Activated CD4-positive, alpha-beta memory T cell treated with anti-CD3 and anti-CD28 coated beads, Interleukin-2, amount 10 ng/mL, durations not matched to agents 7 days and 5 days (primary cell): ENCODE measurements at regions not wholly inside any gene's neighbourhood (a gene's known extent, or its start where the extent isn't known, plus 50 kb on each side); places are given as distances from the start of the nearest gene placed in this dataset.

Experiments
- CTCF ChIA-PET: fragments of 350-600 bp; sonication (Branson Sonifier 250); formaldehyde crosslinking; loops from one replicate; lab custom pipeline; 2021; ENCODE audit warnings: antibody characterized with exemption, inconsistent platforms; lab: Charles Lee
- POLR2A ChIA-PET: fragments of 350-600 bp; sonication (Branson Sonifier 250); formaldehyde crosslinking; loops from one replicate; lab custom pipeline; 2021; ENCODE audit warnings: antibody characterized with exemption; lab: Charles Lee
- DNase-seq: peaks from one replicate; pipeline ENCODE4 v3.0.0-alpha.2; 2020
- H3K27ac Mint-ChIP-seq: one replicate; pipeline ENCODE4 v1.8.0; 2021; ENCODE audit warnings: mild to moderate bottlenecking, mixed read lengths
- H3K27me3 Mint-ChIP-seq: one replicate; pipeline ENCODE4 v1.8.0; 2021; ENCODE audit warnings: mixed read lengths
- H3K36me3 Mint-ChIP-seq: one replicate; pipeline ENCODE4 v1.8.0; 2021; ENCODE audit warnings: low read depth, mixed read lengths
- H3K4me1 Mint-ChIP-seq: one replicate; pipeline ENCODE4 v1.8.0; 2021; ENCODE audit warnings: mixed read lengths
- H3K4me3 Mint-ChIP-seq: one replicate; pipeline ENCODE4 v1.8.0; 2021; ENCODE audit warnings: mild to moderate bottlenecking, mixed read lengths
- H3K9me3 Mint-ChIP-seq: one replicate; pipeline ENCODE4 v1.8.0; 2021; ENCODE audit warnings: mixed read lengths

- Mint-ChIP-seq H3K9me3 (no peaks in the 10 kb centered on the region), H3K36me3 (no peaks in the 10 kb centered on the region), H3K4me1 (peaks cover 5% of the 10 kb centered on the region), H3K27ac (no peak overlapping the region), H3K27me3 (no peaks in the 10 kb centered on the region), H3K4me3 (no peak overlapping the region)
- ChIA-PET CTCF (interaction anchor here (0.5 to 1.8 kb wide), 3 partner anchors 9 to 175 kb away, joined by 3 to 21 read pairs (median 3); no protein-coding TSS in a partner anchor), POLR2A (no interaction called here)
- no peak for DNase-seq
These were observed 50.8 kb upstream of the INCENP start for GRCh38 chr11:62073061-62073460.

- H3K27ac Mint-ChIP-seq, result no peak overlapping the region
- no peaks in the 10 kb centered on the region for H3K27me3 Mint-ChIP-seq
- H3K4me3 Mint-ChIP-seq, result no peak overlapping the region
- CTCF ChIA-PET, result interaction anchor here (1.0 kb wide), 1 partner anchor 11 kb away, joined by 5 read pairs; no protein-coding TSS in a partner anchor
- no peaks in the 10 kb centered on the region for H3K36me3 Mint-ChIP-seq
- POLR2A ChIA-PET, result no interaction called here
- H3K9me3 Mint-ChIP-seq, result no peaks in the 10 kb centered on the region
- DNase-seq, result no peak
- H3K4me1 Mint-ChIP-seq, result peaks cover 5% of the 10 kb centered on the region
These were observed 52.4 kb upstream of the INCENP start for GRCh38 chr11:62071408-62071807.

- CTCF ChIA-PET, result no interaction called here
These were observed 53.6 kb upstream of the INCENP start for GRCh38 chr11:62069986-62070919.

GRCh38 chr11:62069374-62069773, 54.4 kb upstream of the INCENP start:
- Mint-ChIP-seq H3K36me3 (no peaks in the 10 kb centered on the region), H3K4me3 (no peak overlapping the region), H3K9me3 (no peaks in the 10 kb centered on the region), H3K27me3 (peaks cover 2% of the 10 kb centered on the region), H3K4me1 (peaks cover 5% of the 10 kb centered on the region), H3K27ac (no peak overlapping the region)
- ChIA-PET POLR2A (no interaction called here), CTCF (interaction anchor here (1.0 kb wide), 1 partner anchor 13 kb away, joined by 4 read pairs; no protein-coding TSS in a partner anchor)
- DNase-seq, result no peak

More at GRCh38 chr11:62069986-62070919, 53.6 kb upstream of the INCENP start:
- no peak for DNase-seq
- POLR2A ChIA-PET, result no interaction called here
- Mint-ChIP-seq H3K27ac (no peak overlapping the region), H3K27me3 (peaks cover 2% of the 10 kb centered on the region), H3K4me1 (peaks cover 5% of the 10 kb centered on the region), H3K4me3 (no peak overlapping the region), H3K36me3 (no peaks in the 10 kb centered on the region), H3K9me3 (no peaks in the 10 kb centered on the region)

- ChIA-PET CTCF (interaction anchor here (1.0 kb wide), 1 partner anchor 14 kb away, joined by 4 read pairs; no protein-coding TSS in a partner anchor), POLR2A (no interaction called here)
- no peak for DNase-seq
- Mint-ChIP-seq H3K27ac (no peak overlapping the region), H3K9me3 (no peaks in the 10 kb centered on the region), H3K27me3 (peaks cover 2% of the 10 kb centered on the region), H3K36me3 (no peaks in the 10 kb centered on the region), H3K4me3 (no peak overlapping the region), H3K4me1 (peaks cover 5% of the 10 kb centered on the region)
These were observed 55.1 kb upstream of the INCENP start for GRCh38 chr11:62068730-62069129.

GRCh38 chr11:62067741-62068140, 56.1 kb upstream of the INCENP start:
- Mint-ChIP-seq H3K4me1 (peaks cover 5% of the 10 kb centered on the region), H3K27ac (no peak overlapping the region), H3K36me3 (no peaks in the 10 kb centered on the region), H3K27me3 (peaks cover 2% of the 10 kb centered on the region), H3K4me3 (no peak overlapping the region), H3K9me3 (no peaks in the 10 kb centered on the region)
- CTCF ChIA-PET, result no interaction called here
- DNase-seq, result no peak
- POLR2A ChIA-PET, result no interaction called here

- Mint-ChIP-seq H3K27ac (no peak overlapping the region), H3K9me3 (no peaks in the 10 kb centered on the region), H3K36me3 (no peaks in the 10 kb centered on the region), H3K4me3 (no peak overlapping the region), H3K4me1 (peaks cover 3% of the 10 kb centered on the region), H3K27me3 (peaks cover 2% of the 10 kb centered on the region)
- CTCF ChIA-PET, result interaction anchor here (1.0 to 4.1 kb wide), 4 partner anchors 10 to 166 kb away, joined by 3 to 21 read pairs (median 4); no protein-coding TSS in a partner anchor
- POLR2A ChIA-PET, result no interaction called here
- no peak for DNase-seq
These were observed 59.6 kb upstream of the INCENP start for GRCh38 chr11:62064221-62064620.

- H3K9me3 Mint-ChIP-seq, result no peaks in the 10 kb centered on the region
- DNase-seq, result no peak
- no peaks in the 10 kb centered on the region for H3K4me1 Mint-ChIP-seq
- no peak overlapping the region for H3K27ac Mint-ChIP-seq
- ChIA-PET CTCF (interaction anchor here (2.5 kb wide), 1 partner anchor 20 kb away, joined by 9 read pairs; no protein-coding TSS in a partner anchor), POLR2A (interaction anchor here (0.6 kb wide), 1 partner anchor 69 kb away, joined by 4 read pairs; no protein-coding TSS in a partner anchor)
- no peak overlapping the region for H3K4me3 Mint-ChIP-seq
- H3K36me3 Mint-ChIP-seq, result no peaks in the 10 kb centered on the region
- peaks cover 2% of the 10 kb centered on the region for H3K27me3 Mint-ChIP-seq
These were observed 61.5 kb upstream of the INCENP start for GRCh38 chr11:62062223-62062861.

- no peaks in the 10 kb centered on the region for H3K9me3 Mint-ChIP-seq
- no peaks in the 10 kb centered on the region for H3K36me3 Mint-ChIP-seq
- no peak for DNase-seq
- ChIA-PET POLR2A (interaction anchor here (0.6 kb wide), 1 partner anchor 69 kb away, joined by 4 read pairs; no protein-coding TSS in a partner anchor), CTCF (interaction anchor here (2.5 kb wide), 1 partner anchor 20 kb away, joined by 9 read pairs; no protein-coding TSS in a partner anchor)
- H3K4me1 Mint-ChIP-seq, result no peaks in the 10 kb centered on the region
- H3K4me3 Mint-ChIP-seq, result no peak overlapping the region
- H3K27me3 Mint-ChIP-seq, result peaks cover 2% of the 10 kb centered on the region
- no peak overlapping the region for H3K27ac Mint-ChIP-seq
These were observed 62.2 kb upstream of the INCENP start for GRCh38 chr11:62061356-62062222.

GRCh38 chr11:62057069-62057468, 66.7 kb upstream of the INCENP start:
- no peaks in the 10 kb centered on the region for H3K4me1 Mint-ChIP-seq
- no peaks in the 10 kb centered on the region for H3K9me3 Mint-ChIP-seq
- H3K27me3 Mint-ChIP-seq, result peaks cover 13% of the 10 kb centered on the region
- H3K36me3 Mint-ChIP-seq, result no peaks in the 10 kb centered on the region
- ChIA-PET POLR2A (no interaction called here), CTCF (no interaction called here)
- H3K27ac Mint-ChIP-seq, result no peak overlapping the region
- no peak for DNase-seq
- no peak overlapping the region for H3K4me3 Mint-ChIP-seq

- no peaks in the 10 kb centered on the region for H3K36me3 Mint-ChIP-seq
- H3K4me3 Mint-ChIP-seq, result no peak overlapping the region
- H3K27me3 Mint-ChIP-seq, result peaks cover 14% of the 10 kb centered on the region
- no peaks in the 10 kb centered on the region for H3K4me1 Mint-ChIP-seq
- ChIA-PET POLR2A (no interaction called here), CTCF (no interaction called here)
- no peak for DNase-seq
- H3K9me3 Mint-ChIP-seq, result no peaks in the 10 kb centered on the region
- no peak overlapping the region for H3K27ac Mint-ChIP-seq
These were observed 67.8 kb upstream of the INCENP start for GRCh38 chr11:62055970-62056369.

GRCh38 chr11:62054484-62055121, 69.2 kb upstream of the INCENP start:
- H3K9me3 Mint-ChIP-seq, result no peaks in the 10 kb centered on the region

More at GRCh38 chr11:62054484-62055121, 69.2 kb upstream of the INCENP start:
- peak; percentile 23 for DNase-seq
- H3K4me1 Mint-ChIP-seq, result no peaks in the 10 kb centered on the region
- no peak overlapping the region for H3K27ac Mint-ChIP-seq
- ChIA-PET CTCF (interaction anchor here (0.7 to 2.5 kb wide), 3 partner anchors 9 to 156 kb away, joined by 4 to 6 read pairs (median 6); no protein-coding TSS in a partner anchor), POLR2A (interaction anchor here (1.2 kb wide), 1 partner anchor 87 kb away, joined by 3 read pairs; the partner anchor contains the start of gene FTH1)
- no peak overlapping the region for H3K4me3 Mint-ChIP-seq
- H3K27me3 Mint-ChIP-seq, result peaks cover 14% of the 10 kb centered on the region
- no peaks in the 10 kb centered on the region for H3K36me3 Mint-ChIP-seq
